NCI-H748 treated with DMSO at 0.1 percent for 48 hours (cell line): ENCODE measurements at regions not wholly inside any gene's neighbourhood (a gene's known extent, or its start where the extent isn't known, plus 50 kb on each side); places are given as distances from the start of the nearest gene placed in this dataset.

Experiments used
- DNase-seq: peaks from one replicate; lab custom pipeline; 2025; lab: John Stamatoyannopoulos, UW

- DNase-seq, result no peak
Observed at GRCh38 chr2:71776227-71776626, 322.9 kb downstream of the DYSF start.

- no peak for DNase-seq
Observed at GRCh38 chr2:71773218-71773617, 319.9 kb downstream of the DYSF start.

GRCh38 chr2:71772510-71773172 is 319.3 kb downstream of the DYSF start:
- no peak for DNase-seq

- no peak for DNase-seq
Observed at GRCh38 chr2:71767663-71768062, 314.3 kb downstream of the DYSF start.

GRCh38 chr2:71759060-71759459 is 305.7 kb downstream of the DYSF start:
- DNase-seq, result no peak

- no peak for DNase-seq
Observed at GRCh38 chr2:71757351-71757750, 304.0 kb downstream of the DYSF start.

DNA sequence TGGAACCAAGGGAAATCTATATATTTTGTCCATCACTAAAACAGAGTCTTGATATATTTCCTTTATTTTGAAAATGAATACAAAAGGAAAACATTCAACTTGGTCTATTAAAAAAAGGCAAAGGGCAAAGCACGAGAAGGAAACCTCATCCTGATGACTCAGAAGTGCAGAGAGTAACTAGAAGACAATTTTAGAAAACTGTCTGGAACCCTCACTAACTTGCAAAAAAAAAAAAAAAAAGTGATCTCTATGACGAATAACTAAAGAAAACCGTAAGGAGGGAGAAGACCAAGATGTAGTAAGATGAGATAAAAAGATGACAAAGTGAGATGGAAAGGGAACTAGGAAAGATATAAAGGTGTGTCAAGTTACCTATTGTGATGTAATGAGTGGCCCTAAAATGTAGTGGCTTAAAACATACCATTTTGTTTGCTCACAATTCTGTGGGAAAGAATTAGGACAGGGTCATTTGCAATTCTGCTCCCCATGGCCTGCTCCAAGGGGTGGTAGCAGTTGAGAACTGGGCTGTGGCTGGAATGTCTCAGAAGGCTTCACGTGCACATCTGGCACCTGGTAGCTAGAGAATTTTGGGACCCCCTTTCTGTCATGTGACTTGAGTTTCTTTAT is 303.0 kb downstream of the DYSF start:
- DNase-seq, result no peak

DNA sequence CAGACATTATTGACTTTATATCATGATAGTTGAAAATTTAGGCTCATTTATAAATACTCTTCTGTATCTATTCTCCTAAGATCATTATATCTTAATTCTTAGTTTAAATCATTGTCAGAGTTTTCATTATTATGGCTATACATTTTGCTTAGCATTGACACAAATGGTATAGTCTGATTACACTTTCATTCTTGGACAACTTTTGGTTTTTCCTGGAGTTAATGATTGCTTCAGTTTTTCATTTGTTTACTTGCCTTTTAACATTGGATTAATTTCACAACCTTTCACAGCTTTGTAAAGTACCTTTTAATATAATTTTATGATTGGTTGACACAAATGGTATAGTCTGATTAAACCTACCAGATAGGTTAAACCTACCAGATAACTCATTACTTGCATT is 298.2 kb downstream of the DYSF start:
- DNase-seq, result no peak

- DNase-seq, result no peak
Observed at GRCh38 chr2:71749671-71750101, 296.3 kb downstream of the DYSF start.

- no peak for DNase-seq
Observed at GRCh38 chr2:71748227-71748626, 294.9 kb downstream of the DYSF start.

GRCh38 chr2:71747559-71747958 is 294.2 kb downstream of the DYSF start:
- DNase-seq, result no peak

DNA sequence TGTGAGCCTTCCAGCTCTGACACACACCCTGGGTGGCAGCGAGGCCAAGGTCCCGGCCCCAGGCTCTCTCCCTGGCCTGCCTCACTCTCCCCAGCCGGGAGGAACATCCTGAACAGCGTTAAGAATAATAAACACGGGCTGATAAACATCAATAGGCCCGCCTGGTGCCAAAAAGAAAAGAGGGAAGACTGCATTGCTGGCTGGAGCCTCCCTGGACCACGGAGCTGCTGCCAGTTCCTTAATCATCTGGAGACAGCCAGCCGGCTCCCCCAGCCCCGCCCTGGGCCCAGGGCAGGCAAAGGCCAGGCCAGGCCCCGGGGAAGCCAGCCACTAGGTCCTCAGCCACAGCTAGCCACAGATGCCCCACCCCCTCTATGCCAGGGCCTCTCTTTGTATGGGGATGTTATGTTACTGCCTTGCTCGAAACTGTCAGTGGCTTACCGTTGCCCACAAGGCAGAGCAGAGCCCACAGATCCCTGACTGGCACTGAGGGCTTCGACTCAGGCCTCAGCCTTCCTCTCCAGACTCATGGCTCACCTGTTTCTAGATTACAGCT is 293.7 kb downstream of the DYSF start:
- DNase-seq, result no peak

- no peak for DNase-seq
Observed at GRCh38 chr2:71744781-71745180, 291.4 kb downstream of the DYSF start.

DNA sequence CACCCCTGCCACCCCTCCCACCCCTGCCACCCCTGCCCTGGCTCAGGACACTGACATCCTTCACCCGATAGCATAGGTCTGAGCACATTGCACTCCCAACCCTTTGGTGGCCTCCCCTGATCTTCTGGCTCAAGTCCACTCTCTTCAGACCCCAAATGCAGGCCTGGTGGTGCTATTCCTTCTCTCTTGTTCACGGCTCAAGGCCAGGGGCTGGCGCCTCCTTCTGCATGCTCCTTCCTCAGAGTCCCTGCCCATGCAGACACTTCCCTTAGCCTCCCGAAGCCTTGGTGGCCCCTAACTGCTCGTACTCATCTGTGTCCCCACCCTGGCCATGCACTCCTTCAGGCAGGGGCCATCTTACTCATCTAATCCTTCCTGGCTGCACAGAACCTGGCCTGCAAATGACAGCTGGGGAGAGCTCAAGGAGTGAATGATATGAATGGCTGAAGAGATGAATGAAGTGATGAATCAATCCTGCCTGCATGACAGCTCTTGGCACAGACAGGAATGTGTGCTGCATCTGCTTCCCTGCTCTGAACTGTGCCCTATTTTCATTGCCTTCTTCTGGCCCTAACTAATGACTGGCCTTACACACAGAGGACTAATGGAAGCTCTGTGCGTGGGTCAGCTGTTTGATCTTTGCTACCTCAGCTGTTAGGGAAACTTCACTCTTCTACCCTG is 290.8 kb downstream of the DYSF start:
- DNase-seq, result no peak

DNA sequence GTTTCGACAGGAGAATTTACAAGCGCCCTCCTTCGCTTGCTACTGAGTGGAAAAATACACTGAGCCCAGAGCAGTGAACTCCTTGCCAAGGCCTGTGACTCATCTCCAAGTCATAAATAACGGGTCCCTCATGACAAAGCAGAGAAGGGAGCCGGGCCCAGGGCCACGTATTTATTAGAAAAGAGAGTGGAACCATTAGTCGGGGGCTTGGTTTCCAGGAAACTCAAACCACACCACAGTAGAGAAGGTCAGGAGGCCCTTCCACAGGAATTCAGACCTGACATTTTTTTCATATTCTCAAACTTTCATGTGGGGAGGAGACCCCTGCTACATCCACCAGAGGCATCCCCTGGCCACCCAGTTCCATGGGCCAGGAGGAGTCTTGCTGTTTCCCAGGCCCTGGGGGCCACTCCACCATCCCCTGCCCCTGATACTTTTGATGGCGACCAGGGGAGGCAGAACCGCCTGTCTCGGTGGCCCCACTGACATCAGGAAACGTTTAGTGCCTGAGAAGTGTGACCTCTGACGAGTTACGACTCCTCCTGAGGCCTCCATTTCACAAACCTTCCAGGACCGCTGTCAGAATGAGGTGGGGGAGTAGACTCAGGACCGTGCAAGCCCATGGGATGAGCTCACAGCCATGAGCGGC is 289.7 kb downstream of the DYSF start:
- DNase-seq, result no peak

- no peak for DNase-seq
Observed at GRCh38 chr2:71736986-71737385, 283.6 kb downstream of the DYSF start.

- no peak for DNase-seq
Observed at GRCh38 chr2:71736091-71736861, 282.9 kb downstream of the DYSF start.
